ENCODE measurements at regions not wholly inside any gene's neighbourhood (a gene's known extent, or its start where the extent isn't known, plus 50 kb on each side); places are given as distances from the start of the nearest gene placed in this dataset.

DNA sequence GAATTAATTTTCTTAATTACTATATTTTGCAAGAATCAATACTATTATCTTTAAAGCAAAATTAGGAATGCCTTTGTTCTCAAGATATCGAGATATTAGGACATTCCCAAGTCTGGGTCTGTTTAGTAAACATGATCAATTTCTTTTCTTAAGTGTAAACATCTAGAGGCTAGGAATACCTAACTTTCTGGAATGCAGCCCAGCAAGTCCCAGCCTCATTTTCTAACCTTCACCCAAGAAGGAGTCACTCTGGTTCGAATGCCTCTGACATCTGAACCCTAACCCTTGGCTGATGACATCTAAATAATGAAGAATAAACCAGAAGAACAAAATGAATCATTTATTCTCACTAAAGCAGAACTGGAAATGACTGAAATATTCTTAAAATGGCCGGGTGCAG lies 297.5 kb upstream of the IRX3 start:
- Histone ChIP-seq H3K9me3 (no peaks in the 10 kb centered on the region), H3K27me3 (ENCODE audit: low read depth) (no peaks in the 10 kb centered on the region), H3K4me3 (no peak overlapping the region), H3K4me1 (no peaks in the 10 kb centered on the region), H3K27ac (no peak overlapping the region), H3K36me3 (no peaks in the 10 kb centered on the region)
- TF ChIP-seq, protein P1, sequence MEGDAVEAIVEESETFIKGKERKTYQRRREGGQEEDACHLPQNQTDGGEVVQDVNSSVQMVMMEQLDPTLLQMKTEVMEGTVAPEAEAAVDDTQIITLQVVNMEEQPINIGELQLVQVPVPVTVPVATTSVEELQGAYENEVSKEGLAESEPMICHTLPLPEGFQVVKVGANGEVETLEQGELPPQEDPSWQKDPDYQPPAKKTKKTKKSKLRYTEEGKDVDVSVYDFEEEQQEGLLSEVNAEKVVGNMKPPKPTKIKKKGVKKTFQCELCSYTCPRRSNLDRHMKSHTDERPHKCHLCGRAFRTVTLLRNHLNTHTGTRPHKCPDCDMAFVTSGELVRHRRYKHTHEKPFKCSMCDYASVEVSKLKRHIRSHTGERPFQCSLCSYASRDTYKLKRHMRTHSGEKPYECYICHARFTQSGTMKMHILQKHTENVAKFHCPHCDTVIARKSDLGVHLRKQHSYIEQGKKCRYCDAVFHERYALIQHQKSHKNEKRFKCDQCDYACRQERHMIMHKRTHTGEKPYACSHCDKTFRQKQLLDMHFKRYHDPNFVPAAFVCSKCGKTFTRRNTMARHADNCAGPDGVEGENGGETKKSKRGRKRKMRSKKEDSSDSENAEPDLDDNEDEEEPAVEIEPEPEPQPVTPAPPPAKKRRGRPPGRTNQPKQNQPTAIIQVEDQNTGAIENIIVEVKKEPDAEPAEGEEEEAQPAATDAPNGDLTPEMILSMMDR (IDR thresholded peaks at IDR 0.05), result no peak
- DNase-seq, result no peak
- no peak for ATAC-seq
- intact Hi-C loops (cut with DNase I), result no loop called here

DNA sequence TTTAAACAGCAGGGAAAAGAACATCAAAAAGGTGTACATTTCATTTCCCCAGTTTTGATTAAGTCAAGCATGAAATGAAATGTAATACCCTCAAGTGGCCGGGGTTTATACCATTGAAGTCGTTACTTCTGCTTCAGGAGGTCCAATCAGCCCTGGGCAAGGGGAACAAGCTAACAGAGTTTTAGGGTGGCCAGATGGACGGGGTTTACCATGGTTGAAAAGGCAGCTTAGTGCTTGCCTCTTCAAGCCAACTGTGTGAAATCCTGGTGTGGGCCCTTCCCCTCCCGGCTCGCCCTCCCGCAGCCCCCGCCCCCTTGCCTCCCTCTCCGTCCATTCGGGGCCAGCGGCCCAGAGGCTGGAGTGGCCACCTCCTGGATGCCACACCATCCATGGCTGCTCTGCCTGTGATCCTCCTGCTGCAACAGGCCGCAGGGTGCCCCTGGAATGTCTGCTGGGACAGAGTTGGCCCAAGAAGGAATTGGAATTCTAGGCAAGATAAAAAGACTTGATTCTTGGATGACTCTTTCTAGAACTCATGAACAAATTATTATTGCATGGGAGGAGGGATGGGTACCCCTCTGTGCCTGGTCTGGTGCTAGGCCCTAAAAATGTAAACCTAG lies 296.2 kb upstream of the IRX3 start:
- no peak overlapping the region for H3K27ac ChIP-seq
- intact Hi-C loops (cut with DNase I), result no loop called here
- no peaks in the 10 kb centered on the region for H3K9me3 ChIP-seq
- H3K4me1 ChIP-seq, result no peaks in the 10 kb centered on the region
- H3K4me3 ChIP-seq, result no peak overlapping the region
- no peak for ATAC-seq
- DNase-seq, result no peak
- no peaks in the 10 kb centered on the region for H3K36me3 ChIP-seq
- TF ChIP-seq, protein P1 (IDR thresholded peaks at IDR 0.05), result no peak
- H3K27me3 ChIP-seq (ENCODE audit: low read depth), result no peaks in the 10 kb centered on the region

DNA sequence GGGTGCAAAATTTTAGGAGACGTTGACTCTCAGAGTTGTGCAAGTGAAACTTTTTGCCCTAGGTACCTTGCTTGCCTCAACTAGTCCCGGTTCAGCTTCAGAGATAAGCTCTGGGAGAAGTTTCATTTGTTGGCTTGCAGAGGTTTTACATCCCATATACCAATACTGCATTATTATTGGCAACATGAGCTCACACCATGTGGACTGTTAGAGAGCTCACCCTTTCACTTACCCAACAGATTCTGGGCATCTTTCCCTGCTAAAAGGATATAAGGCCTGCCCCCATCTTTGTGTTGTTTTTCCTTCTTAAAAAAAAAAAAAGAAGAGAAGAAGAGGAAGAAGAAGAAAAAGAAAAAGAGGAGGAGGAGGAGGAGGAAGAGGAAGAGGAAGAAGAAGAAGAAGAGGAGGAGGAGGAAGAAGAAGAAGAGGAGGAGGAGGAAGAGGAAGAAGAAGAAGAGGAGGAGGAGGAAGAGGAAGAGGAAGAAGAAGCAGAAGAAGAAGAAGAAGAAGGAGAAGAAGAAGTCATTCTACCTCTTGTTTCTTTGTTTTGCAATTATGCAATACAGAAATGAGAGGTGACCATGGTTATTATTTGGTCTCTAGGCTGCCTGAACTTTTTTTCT lies 292.6 kb upstream of the IRX3 start:
- H3K27me3 ChIP-seq (ENCODE audit: low read depth), result peaks cover 8% of the 10 kb centered on the region
- DNase-seq (no peak), ATAC-seq (no peak)
- H3K27ac ChIP-seq, result no peak overlapping the region
- H3K4me3 ChIP-seq, result no peak overlapping the region
- H3K36me3 ChIP-seq, result no peaks in the 10 kb centered on the region
- intact Hi-C loops (cut with DNase I), result no loop called here
- no peaks in the 10 kb centered on the region for H3K9me3 ChIP-seq
- no peaks in the 10 kb centered on the region for H3K4me1 ChIP-seq
- TF ChIP-seq, protein P1 (IDR thresholded peaks at IDR 0.05), result no peak

DNA sequence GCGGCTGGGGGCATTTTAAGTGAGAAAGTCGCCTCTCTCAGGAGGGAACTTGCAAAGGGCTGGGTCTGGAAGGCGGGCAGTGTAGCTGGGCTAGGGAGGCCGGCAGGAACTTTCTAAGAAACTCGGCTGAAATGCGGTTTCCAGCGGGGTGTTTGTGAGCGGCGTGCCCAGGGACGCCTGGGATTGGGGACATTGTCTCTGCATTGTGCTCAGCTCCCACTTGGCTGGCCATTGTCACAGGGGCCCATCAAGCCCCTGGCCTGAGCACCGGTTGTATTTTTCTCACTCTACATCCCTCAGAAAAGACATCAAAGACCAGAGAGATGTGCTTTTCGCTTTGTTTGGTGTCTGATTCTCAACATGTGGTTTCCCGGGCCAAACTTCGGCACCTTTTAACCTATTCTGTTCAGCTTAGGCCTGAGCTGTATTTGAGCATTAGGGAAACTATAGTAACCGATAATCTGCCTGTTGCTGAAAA lies 291.1 kb upstream of the IRX3 start:
- Histone ChIP-seq H3K4me3 (no peak overlapping the region), H3K4me1 (no peaks in the 10 kb centered on the region), H3K27me3 (ENCODE audit: low read depth) (peaks cover 14% of the 10 kb centered on the region), H3K27ac (no peak overlapping the region), H3K9me3 (no peaks in the 10 kb centered on the region), H3K36me3 (no peaks in the 10 kb centered on the region)
- intact Hi-C loops (cut with DNase I), result no loop called here
- DNase-seq (no peak), ATAC-seq (no peak)
- TF ChIP-seq, protein P1 (IDR thresholded peaks at IDR 0.05), result no peak

DNA sequence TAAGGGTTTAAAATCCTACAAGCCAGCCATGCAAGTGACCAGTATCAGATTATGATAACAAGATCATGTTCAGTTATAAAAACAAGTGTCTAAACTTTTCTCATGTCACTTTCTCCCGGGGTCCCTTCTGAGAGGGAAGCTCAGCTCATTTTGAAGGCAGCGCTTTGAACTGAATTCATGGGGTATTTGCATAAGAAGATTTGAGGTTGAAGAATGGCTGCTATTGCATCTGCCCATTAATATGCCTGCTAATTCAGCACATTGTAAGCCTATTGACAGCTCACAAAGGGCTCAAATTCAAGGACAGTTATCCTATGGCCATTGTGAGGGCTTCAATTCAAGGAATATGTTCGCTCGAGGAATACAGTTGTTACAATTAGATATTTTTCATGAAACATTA lies 290.2 kb upstream of the IRX3 start:
- Histone ChIP-seq H3K27me3 (ENCODE audit: low read depth) (peaks cover 14% of the 10 kb centered on the region), H3K4me3 (no peak overlapping the region), H3K9me3 (no peaks in the 10 kb centered on the region), H3K4me1 (no peaks in the 10 kb centered on the region), H3K27ac (no peak overlapping the region), H3K36me3 (no peaks in the 10 kb centered on the region)
- TF ChIP-seq, protein P1 (IDR thresholded peaks at IDR 0.05), result no peak
- DNase-seq (no peak), ATAC-seq (no peak)
- intact Hi-C loops (cut with DNase I), result no loop called here

Data from lower lobe of right lung (tissue), 2 donors.